HG03521 (cell line): ENCODE measurements at regions not wholly inside any gene's neighbourhood (a gene's known extent, or its start where the extent isn't known, plus 50 kb on each side); places are given as distances from the start of the nearest gene placed in this dataset.

ENCODE experiments used
- ATAC-seq: cut with Tn5 transposase; IDR thresholded peaks from one replicate; pipeline ENCODE4 v1.9.1; 2021; ENCODE audit warnings: mild to moderate bottlenecking, moderate library complexity; ENCODE audit not compliant: unreplicated experiment

DNA sequence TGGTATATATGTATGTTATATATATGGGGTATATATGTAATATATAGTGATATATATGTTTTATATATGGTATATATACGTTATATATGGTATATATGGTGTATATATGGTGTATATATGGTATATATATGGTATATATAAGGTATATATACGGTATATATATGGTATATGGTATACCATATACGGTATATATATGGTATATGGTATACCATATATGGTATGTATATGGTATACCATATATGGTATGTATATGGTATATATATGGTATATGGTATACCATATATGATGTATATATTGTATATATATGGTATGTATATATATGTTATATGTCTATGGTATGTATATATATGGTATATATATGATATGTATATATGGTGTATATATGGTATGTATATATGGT lies 447.7 kb upstream of the USP24 start:
- ATAC-seq: no peak

GRCh38 chr1:55658917-55659316 lies 443.8 kb upstream of the USP24 start:
- no peak for ATAC-seq

DNA sequence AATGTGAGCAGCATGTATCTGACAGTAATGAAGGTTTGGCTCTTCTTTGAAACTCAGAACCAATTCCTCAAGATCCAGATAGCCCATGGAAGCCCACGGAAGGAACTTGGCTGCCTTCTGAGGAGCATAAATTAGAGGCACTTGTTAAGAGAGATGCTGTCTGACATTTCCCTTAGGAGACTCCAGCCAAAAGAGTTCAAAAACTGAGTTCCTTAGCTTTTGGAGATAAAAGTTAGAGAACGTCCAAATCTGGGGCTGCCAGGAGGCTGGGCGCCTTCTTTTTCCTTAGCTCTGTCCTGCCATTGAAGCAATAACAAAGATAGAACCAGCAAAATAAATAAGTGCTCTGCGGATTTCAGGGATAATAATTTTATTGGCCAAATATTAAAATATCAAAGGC lies 439.6 kb upstream of the USP24 start:
- ATAC-seq: no peak

- no peak for ATAC-seq
Observed at GRCh38 chr1:55654171-55654570, 439.0 kb upstream of the USP24 start.

DNA sequence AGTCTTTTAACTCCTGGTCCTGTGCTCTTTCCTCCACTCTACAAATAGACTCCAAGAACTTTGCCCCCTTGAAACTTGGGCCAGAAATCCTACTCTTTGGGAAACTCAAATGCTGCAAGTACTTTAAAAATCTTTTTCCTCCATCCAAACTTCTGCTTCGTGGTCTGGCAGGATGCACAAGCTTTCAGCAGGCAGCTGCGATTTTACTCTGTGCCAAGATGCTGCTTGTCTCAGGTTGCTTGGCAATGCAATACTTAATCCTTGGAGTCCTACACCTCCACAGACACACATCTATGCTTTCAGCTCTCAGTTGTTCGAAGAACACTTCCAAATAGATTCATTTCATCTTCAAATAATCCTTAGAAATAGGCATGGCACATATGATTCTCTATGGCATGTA lies 435.3 kb upstream of the USP24 start:
- no peak for ATAC-seq

GRCh38 chr1:55646181-55646580 lies 431.0 kb upstream of the USP24 start:
- no peak for ATAC-seq

GRCh38 chr1:55645270-55645669 lies 430.1 kb upstream of the USP24 start:
- ATAC-seq: no peak

DNA sequence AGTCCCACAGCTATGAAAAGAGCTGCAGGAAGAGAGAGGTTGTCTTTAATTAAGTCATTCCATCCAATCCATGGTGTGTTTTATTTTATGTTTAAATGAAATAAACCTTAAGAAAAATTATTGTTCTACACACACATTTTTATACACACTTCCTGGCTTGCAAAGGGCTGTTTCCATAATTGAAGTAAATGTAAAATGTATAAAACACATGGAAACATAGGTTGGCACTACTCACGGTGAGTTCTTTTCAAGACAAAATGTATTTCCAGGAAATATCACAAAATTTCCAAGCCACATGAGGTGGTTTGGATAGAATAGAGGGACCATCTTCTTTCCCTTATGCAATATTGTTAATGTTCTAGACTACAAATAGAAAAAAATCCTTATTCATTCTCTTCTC lies 426.8 kb upstream of the USP24 start:
- no peak for ATAC-seq

DNA sequence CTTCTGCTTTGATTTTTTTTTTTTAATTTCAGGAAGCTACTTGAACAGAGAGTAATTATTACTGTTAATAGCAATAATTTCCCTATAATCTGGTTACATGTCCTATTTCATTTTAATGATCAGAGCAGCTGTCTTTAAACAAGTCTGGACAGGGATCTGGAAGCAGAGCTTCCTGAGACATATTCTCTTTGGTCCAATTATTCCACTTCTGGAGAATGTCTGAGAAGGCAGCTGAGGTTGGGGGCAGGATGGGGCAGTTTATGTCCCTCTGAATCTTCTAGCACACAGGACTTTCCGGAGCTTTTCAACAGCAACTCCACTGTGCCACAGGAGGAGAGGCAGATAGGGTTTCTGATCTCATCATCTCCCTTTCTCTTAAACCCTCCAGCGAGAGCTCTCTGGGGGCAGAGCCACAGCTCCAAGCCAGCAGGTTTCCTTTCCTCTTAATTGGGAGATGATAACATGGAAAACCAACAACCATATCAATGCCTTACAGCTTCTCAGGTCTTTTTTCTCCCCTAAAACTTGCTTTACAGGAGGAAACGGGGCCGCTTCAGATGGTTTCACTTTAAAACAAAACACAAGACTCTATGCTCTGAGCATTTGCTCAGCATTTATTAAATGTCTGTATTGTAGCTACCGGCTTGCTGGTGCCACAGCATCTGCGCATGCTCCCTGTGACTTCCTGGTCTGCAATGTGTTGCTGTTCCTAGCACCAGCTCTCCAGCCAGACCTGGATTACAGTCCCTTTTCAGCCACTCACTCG lies 425.7 kb upstream of the USP24 start:
- ATAC-seq: no peak

- ATAC-seq: no peak
Observed at GRCh38 chr1:55639526-55639925, 424.4 kb upstream of the USP24 start.

- no peak for ATAC-seq
Observed at GRCh38 chr1:55639051-55639450, 423.9 kb upstream of the USP24 start.

GRCh38 chr1:55636696-55637095 lies 421.5 kb upstream of the USP24 start:
- no peak for ATAC-seq

- no peak for ATAC-seq
Observed at GRCh38 chr1:55635856-55636255, 420.7 kb upstream of the USP24 start.

GRCh38 chr1:55634516-55634915 lies 419.4 kb upstream of the USP24 start:
- no peak for ATAC-seq

- ATAC-seq: no peak
Observed at GRCh38 chr1:55632906-55633305, 417.7 kb upstream of the USP24 start.

DNA sequence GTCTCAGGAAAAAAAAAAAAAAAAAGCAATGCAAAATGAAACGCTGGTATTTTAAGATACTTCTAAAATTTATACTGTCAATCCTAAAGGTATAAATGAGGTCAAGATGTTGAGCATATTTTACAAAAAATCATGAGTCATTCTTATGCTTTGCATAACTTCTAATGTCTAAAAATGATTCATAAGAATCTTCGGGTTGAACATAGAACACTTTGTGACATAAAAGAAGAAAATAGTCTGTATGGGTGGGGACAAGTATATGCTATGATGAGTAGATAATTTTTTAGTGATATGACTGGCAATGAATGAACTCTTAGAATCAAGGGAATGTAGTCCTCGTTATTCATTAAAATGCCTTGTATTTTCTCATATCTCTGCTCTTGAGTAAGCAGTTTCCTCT lies 416.9 kb upstream of the USP24 start:
- ATAC-seq: no peak

- no peak for ATAC-seq
Observed at GRCh38 chr1:55631509-55631908, 416.3 kb upstream of the USP24 start.

DNA sequence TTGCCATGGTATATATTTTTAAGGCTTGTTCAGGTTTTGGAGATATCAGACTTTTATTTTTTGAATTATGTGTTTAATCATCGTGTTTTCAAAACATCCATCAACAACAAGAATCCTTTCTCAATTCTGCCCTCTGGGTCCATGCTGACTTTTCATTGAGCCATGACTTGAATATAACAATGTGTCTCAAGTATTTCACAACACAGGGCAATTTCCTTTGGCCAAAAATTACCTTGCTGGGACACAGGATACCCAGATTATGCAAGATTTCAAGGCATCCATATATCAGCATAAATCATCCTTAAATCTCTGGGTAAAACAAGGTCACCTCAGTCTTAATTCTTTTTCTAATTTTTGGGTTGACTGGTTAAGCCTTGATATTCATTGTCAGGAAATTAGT lies 411.2 kb upstream of the USP24 start:
- ATAC-seq: no peak

- ATAC-seq: no peak
Observed at GRCh38 chr1:55624766-55625165, 409.6 kb upstream of the USP24 start.

- ATAC-seq: no peak
Observed at GRCh38 chr1:55623311-55623710, 408.1 kb upstream of the USP24 start.

DNA sequence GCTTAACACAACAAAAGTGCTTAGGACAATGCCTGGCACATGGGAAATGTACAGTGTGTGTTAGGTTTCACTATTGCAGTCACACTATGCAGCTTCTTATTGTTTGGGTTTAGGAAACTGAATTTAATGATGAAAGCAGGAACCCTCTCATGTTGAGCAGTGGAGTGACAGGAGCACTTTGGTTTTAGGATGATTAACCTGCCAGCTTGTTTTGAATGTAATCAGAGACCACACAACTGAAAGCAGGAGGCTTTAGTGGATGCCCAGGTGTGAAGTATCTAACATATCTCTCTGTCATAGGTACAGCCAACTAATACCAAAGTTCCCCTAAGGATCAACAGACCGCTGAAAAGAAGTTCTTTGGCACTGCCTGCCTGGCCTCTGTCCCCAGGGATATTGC lies 406.9 kb upstream of the USP24 start:
- ATAC-seq: no peak

DNA sequence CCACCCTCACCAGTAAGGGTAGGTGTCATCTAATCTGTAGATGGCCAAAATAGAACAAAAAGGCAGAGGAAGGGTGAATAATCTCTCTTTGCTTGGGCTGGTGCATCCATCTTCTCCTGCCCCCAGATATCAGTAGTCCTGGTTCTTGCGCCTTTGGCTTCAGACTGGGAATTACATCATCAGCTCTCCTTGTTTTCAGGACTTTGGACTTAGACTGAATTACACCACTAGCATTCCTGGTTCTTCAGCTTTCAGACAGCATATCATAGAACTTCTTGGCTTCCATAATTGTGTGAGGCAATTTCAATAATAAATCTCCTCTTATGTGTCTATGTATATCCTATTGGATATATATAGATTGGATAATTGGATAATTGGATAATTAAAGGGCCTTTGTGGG lies 403.0 kb upstream of the USP24 start:
- ATAC-seq: no peak

- no peak for ATAC-seq
Observed at GRCh38 chr1:55617288-55617982, 402.3 kb upstream of the USP24 start.
